T-helper 22 cell (primary cell): ENCODE measurements at regions not wholly inside any gene's neighbourhood (a gene's known extent, or its start where the extent isn't known, plus 50 kb on each side); places are given as distances from the start of the nearest gene placed in this dataset.

Source experiments
- DNase-seq: peaks from one replicate; pipeline ENCODE4 v3.0.0-alpha.2; 2020; ENCODE audit warnings: low read depth

DNA sequence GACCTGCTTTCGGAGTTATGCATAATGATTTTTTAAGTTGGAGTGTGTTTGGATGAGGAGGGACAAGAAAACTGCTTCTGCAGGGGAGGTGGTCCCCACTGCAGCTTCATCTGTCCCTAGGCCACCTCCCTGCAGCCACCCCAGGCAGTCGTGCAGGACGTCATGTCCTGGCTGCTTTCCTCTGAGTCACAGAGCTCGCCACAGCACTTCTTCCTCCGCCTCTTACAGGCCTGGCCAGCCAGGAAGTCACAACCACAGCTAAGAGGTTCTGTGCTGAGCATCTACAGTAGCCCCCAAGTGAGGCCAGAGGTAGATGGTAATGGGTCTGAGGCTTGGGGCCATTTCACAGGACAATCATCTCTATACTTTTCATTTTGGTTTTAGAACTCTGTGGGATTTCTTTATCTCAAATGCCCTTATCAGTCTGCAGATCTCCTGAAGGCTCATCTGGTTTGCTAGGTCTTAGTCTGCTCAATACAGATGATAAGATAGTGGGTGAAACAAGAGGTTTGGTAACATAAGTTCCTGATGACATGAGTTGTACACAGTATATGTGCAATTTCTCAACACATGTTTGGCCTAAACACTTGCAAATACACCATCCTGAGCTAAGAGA lies 106.4 kb downstream of the ARF6 start:
- DNase-seq = peak; percentile 78

DNA sequence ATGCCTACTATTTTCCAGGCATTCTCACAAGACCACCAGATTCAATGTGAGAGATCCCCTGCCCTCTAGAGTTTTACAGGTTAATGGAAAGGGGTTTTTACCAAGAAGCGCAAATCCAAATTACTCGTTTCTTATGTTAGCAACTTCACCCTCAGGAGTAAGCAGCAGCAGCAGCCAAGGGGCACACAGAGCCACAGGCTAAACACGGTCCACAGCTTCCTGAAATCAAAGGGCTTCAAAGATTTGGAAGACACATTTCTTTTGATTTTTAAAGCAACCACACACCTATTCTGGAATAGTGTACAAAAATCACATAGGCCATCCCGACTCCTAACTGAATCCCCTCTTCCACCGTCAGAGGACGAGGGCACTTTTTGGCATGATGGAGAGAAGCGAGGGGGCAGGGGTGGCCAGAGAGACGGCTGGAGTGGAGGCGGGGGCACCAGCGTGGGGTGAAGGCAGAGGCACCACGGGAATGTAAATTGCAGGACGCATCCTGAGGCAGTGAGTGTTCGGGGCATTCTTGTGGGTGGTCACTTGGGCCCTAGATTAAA lies 107.0 kb downstream of the ARF6 start:
- no peak for DNase-seq

DNA sequence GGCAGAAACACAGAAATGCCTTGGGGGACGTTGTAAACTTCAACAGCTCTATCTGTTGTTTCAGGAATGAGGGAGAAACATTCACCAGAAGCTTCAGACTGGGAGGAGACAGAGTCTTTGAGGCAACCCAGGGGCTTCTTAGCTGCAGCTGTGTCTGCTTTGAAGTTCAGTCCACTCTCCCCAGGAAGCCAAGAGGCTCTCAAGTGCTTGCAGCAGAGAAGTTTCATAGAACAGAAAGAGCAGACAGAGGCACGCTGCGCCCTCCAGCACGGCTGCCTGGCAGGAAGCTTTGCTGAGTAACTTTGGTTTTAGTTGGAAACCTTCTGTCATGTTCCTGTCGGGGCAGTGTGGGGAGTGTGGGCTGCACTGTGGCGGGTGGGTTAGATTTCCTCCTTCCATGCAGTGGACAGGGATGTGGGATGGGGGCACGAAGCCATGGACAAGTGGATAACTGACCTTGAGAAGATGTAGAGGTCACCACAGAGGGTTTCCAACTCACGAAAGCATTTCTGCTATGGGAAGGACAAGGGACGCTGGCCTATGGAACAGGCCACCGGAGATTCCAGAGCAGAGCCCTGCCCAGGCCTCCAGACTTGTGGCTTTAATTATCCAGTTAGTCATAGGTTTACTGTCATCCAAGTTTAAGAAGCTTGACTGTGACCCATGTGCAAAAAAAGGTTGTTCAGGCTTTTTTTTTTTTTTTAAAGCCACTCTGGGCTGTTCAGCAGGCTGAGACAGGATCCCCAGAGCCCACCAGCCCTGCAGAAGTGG lies 107.7 kb downstream of the ARF6 start:
- peak; percentile 63 for DNase-seq

DNA sequence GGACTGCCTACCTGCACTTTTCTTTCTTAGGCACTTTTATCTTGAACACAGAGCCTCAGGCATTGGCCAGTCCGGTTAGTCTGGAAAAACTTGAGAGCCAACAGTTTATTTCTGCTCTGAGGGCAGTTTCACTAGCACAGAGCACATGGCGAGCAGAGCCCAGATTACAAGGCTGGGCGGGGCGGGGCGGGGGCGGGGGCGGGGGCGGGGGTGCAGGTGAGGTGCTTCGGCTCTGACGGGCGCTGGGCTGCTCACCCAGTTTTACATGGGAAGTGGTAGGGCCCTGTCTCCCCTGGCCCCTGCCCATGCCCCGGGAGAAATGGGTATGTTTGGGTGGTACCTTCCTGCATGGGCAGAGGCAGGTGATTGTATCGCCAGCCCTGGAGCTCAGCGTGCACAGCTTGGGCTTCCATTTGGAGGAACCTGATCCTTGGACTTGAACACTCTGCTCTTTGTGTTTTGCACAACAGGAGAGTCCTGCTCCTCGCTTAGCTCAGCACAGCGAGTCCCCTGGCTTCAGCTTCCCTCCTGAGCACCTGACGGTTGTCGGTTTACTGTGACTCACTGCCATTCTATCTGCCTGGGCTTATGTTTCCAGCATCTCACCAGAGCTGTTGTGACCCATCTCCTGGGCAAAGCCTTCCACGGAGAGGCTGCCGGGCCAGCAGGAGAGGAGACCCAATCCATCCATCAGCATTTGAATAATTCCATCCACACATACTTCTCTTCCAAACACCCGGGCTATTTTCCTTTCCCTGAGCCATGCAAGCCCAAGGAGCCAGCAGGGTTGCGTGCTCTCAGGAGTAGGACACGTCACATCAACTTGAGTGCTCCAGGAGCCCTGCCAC lies 108.5 kb downstream of the ARF6 start:
- peak; percentile 67 for DNase-seq

DNA sequence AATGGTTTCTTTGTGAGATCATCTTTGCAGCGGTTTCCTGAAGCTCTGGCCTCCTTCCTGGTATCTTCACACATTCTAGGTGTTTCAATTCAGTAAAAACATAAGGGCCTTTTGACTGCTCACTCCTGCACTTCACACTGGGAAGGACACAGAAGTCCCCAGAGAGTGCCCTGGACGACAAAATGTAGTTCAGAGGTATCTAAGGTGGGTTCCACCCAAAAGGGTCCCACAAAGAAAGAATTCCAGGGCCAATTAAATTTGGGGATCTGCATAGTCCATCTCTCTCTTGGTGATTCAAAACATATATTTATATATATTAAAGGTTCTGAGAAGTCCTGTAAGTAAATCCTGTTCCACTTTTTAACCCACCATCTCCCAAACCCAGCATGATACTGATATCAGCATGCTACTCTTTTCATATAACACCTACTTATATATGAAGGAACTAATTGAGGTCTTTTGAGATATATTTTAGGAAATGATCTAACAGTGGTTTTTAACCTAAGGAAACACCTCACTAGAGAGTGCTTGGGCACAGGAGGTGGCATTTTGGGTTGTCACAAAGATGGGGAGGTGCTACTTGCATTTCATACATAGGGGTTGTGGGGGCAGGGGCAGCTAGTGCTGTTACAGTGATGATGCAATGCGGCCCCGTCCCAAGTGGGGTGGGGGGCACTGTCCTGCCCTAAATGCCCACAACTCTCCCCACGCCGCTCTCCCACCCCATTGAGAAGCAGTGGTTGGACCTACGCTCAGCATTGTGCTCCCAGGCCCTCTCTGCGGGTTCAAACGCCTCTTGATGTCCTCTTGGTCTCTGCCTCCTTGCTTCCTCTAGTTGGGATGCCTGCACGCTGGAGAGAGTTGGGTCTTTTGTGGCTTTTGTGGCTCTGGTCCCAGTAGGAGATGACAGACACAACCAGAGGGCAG lies 109.4 kb downstream of the ARF6 start:
- peak; percentile 67 for DNase-seq

- DNase-seq = no peak
These were observed 110.0 kb downstream of the ARF6 start for GRCh38 chr14:50002926-50003212.

- peak; percentile 58 for DNase-seq
These were observed 110.5 kb downstream of the ARF6 start for GRCh38 chr14:50003213-50004021.

DNA sequence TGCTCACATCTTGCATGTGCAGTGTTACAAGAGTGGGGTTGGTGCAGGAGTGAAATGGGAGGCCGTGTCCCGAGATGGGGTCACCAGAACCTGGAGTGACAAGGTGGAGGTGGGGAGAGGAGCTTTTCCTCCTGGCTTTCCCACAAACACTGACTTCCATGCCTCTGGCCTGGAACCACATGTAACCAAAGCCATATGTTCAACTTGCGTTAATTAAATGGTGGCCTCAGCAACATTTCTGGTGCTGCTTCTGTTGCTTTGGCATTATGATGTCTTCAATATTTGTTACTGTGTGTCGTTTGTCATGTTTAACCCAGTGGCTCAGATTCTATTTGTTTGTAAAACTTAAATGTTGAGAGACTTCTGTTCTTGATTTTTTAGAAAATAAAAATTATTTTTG lies 110.2 kb downstream of the VCPKMT start:
- DNase-seq = no peak

- no peak for DNase-seq
These were observed 109.1 kb downstream of the VCPKMT start for GRCh38 chr14:50007123-50007903.

- no peak for DNase-seq
These were observed 107.8 kb downstream of the VCPKMT start for GRCh38 chr14:50008562-50008961.

DNA sequence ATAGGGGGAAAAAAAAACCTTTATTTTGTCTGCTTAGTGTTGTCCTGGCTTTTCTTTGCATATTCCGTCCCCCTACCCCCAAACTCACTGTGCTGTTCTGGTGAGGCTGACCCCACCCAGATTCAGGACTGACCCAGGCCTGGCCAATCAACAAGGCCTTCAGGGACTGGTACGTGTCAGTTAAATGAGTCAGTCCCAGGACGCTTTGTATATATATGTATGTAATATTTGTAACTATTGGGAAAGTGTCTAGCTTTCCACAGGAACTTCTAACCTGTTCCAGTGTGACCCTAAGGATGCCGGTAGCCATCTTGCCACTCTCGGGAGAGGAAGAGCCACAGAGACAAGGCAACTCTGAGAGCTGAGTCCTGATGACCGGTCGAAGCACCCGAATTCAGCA lies 107.4 kb downstream of the VCPKMT start:
- DNase-seq = no peak

DNA sequence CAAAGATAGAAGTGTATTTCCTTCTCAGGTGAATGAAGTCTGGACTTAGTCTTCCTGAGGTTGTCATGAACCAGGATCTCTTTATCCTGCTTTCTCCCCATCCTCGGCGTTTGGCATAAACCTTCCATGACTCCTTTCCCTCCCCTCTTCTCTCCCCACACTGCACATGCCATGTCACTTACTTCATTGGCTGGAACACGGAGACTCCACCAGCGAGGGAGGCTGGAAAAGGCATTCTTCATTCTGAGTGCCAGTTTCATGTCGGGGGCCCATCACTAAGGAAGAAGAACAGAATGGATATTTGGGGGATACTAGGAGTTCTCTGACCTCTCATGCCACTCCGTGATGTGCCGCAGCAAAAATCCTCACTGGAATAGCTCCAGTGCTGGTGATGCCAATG lies 105.6 kb downstream of the VCPKMT start:
- DNase-seq = no peak

DNA sequence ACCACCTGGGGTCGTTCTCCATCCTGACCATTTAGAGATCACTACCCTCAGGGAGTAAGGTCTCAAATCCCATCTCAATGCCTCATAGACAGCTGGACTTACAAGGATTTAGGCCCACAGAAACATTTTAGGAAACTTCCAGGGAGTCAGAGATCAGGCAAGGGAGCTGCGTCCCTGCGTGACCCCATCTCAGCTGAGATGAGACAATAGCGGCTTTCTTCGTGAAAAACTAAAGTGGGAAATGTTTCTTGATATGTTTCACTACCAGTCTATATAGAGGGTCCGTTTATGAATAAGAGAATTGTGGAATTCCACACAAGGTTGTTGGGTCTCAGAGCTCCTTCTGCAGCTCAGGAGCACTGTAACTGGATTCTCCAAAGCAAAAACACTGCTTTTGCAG lies 105.1 kb downstream of the VCPKMT start:
- DNase-seq = no peak

DNA sequence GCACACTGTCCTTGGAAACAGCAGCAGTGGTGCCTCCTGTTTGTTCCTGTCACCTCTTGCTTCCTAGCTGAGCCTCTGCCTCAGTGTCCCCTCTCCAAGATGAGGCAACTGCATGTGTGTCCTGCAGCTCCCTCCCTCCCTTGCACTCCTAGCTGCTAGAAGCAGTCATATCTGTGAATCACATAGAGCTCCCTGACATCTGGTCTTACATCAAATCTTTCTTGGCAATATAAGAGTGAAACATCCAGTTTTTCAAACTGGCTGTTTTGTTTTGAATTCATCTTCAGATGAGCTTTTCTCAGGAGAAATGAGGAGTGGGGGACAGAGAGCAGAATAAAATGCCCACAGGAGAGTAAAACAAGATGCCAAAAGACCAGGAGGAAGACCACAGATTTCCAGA lies 103.7 kb downstream of the VCPKMT start:
- no peak for DNase-seq

- DNase-seq = no peak
These were observed 103.0 kb downstream of the VCPKMT start for GRCh38 chr14:50013198-50013918.

- DNase-seq = no peak
These were observed 102.4 kb downstream of the VCPKMT start for GRCh38 chr14:50013934-50014333.

DNA sequence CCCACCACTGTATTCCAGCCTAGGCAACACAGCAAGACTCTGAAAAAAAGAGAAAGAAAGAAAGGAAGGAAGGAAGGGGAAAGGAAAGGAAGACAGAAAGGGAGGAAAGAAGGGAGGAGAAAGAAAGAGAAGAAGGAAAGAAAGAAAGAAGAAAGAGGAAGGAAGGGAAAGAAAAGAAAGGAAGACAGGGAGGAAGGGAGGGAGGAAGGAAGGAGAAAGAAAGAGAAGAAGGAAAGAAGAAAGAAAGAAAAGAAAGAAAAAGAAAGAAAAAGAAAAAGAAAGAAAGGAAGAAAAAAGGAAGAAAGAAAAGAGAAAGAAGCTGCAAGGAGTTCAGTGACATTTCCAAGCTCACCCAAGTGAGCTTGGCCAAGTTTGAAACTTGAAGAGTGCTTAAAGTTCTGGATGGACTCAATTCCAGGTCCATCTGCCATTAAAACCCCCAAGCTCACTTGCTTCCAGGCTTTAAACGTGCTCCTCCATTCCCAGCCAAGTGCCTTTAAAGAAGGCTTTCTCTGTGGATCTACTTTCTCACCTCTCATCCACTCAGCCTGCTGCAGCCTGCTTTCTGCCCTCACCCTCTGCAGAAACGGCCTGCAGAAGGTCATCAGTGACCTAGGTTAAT lies 101.5 kb downstream of the VCPKMT start:
- DNase-seq = no peak

- DNase-seq = no peak
These were observed 100.7 kb downstream of the VCPKMT start for GRCh38 chr14:50015716-50016115.
